ENCODE measurements at regions not wholly inside any gene's neighbourhood (a gene's known extent, or its start where the extent isn't known, plus 50 kb on each side); places are given as distances from the start of the nearest gene placed in this dataset.

DNA sequence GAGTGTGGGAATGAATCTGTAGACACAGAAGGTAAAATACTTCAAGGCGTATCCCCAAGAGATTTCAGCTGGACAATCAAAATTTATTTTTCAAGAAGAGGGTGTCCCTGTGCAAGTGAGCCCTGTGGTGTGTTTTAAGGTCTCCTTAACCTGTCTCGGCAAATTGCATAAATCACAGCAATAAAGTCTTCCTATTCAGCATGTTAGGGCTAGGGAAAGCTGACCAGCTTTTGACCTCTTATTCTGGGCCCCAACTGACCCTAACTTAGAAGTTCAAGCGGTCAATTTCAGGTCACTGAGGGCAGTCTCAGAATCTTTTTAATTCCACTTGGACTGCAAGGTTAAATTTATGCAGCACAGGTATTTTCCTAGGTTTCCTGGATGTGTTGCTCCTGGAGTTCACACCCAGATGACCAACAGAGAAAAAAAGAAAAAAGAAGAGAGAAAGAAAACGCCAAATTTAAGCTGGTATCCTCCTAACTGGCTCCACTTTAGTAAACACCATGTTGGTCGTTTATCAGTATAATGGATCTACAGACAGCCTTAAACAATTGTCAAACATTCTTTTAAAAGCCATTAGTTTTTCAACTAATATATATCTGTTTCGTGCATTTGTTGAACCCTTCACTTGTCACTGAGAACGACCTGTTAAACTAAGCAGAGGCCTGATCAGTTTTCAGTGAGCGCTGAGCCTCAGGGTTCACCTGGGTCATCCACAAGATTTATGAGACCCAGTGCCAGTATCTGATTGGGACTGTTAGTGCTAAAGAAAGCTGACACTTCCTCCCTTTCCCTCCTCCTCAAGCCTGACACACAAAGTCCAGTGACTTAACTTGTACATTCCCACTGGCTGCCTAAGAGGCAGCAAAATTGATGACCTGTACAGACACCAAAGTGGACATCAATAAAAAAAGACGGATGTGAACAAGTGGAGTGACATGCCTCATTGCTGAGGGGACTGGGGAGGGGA is 546.1 kb downstream of the NR2F1-AS1 start:
- Histone ChIP-seq H3K9me3 (no peaks in the 10 kb centered on the region), H3K27ac (no peak overlapping the region), H3K4me1 (no peaks in the 10 kb centered on the region), H3K36me3 (no peaks in the 10 kb centered on the region), H3K4me3 (no peak overlapping the region), H3K27me3 (no peaks in the 10 kb centered on the region)
- intact Hi-C loops (cut with DNase I), result no loop called here
- DNase-seq, result no peak
- WGBS, 4 donors, result 58 to 68% (median 65%) methylated on average over 9 of the region's 9 CpGs
- TF ChIP-seq, protein P1, sequence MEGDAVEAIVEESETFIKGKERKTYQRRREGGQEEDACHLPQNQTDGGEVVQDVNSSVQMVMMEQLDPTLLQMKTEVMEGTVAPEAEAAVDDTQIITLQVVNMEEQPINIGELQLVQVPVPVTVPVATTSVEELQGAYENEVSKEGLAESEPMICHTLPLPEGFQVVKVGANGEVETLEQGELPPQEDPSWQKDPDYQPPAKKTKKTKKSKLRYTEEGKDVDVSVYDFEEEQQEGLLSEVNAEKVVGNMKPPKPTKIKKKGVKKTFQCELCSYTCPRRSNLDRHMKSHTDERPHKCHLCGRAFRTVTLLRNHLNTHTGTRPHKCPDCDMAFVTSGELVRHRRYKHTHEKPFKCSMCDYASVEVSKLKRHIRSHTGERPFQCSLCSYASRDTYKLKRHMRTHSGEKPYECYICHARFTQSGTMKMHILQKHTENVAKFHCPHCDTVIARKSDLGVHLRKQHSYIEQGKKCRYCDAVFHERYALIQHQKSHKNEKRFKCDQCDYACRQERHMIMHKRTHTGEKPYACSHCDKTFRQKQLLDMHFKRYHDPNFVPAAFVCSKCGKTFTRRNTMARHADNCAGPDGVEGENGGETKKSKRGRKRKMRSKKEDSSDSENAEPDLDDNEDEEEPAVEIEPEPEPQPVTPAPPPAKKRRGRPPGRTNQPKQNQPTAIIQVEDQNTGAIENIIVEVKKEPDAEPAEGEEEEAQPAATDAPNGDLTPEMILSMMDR (IDR thresholded peaks at IDR 0.05), result no peak
- no peak for ATAC-seq

DNA sequence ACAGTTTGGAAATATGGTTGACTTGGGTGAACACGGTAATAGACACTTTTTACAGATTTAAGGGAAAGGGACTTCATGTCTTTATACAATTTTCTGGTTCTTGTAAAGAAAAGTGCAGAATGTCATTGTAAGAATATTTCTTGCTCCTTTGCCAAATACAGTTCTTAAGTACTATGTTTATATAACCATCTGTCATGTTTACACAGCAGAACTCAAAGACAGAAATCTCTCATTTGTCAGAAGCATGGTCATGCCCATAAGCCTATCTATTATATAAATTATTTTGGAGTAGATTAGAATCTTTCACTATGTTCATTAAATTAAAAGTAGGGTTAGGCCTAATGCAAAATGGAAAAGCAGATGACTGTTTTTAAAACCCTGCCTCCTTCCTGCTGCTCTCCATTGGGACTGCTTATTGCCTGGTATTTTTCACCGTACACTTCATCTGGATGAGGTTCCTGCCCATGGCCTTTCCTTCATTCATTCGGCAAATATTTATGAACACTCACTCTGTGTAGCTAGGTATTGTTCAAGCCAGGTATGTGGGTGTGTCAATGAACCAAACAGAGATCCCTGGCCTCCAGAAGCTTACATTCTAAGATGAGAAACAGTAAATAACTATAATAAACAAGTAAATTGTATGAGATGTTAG is 558.1 kb downstream of the NR2F1-AS1 start:
- no peak for DNase-seq
- H3K4me1 ChIP-seq, result no peaks in the 10 kb centered on the region
- intact Hi-C loops (cut with DNase I), result no loop called here
- H3K27ac ChIP-seq, result no peak overlapping the region
- TF ChIP-seq POLR2A (IDR thresholded peaks at IDR 0.05), result no peak
- TF ChIP-seq, protein P1 (IDR thresholded peaks at IDR 0.05), result no peak
- no peak overlapping the region for H3K4me3 ChIP-seq
- ATAC-seq, result no peak
- 60 to 66% (median 64%) methylated on average over 3 of the region's 3 CpGs for WGBS, 4 donors
- no peaks in the 10 kb centered on the region for H3K27me3 ChIP-seq
- no peaks in the 10 kb centered on the region for H3K9me3 ChIP-seq
- H3K36me3 ChIP-seq, result no peaks in the 10 kb centered on the region

DNA sequence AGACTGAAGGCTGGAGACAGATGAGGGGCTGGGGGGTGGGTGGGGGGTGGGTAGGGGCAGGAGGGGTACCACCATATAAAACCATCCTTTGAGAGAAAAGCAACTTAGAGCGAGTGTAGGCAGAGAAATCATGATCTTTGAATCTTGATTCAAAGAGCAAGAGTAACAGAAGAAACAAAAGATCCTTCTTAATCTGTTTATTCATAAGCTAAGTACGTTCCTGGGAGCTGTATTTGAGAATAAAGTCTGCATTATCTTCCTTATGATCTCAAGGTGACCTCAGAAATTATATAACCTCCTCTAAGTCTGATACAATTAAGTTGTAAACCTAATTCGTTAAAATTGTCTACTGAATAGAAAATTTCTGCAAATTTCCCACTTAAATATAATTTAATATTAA is 558.8 kb downstream of the NR2F1-AS1 start:
- Histone ChIP-seq H3K9me3 (no peaks in the 10 kb centered on the region), H3K36me3 (no peaks in the 10 kb centered on the region), H3K27me3 (no peaks in the 10 kb centered on the region), H3K4me1 (no peaks in the 10 kb centered on the region), H3K27ac (no peak overlapping the region), H3K4me3 (no peak overlapping the region)
- ATAC-seq (no peak), DNase-seq (no peak)
- 67 to 84% (median 79%) methylated on average over 3 of the region's 3 CpGs for WGBS, 4 donors
- intact Hi-C loops (cut with DNase I), result no loop called here
- no peak for TF ChIP-seq POLR2A (IDR thresholded peaks at IDR 0.05)
- TF ChIP-seq, protein P1 (IDR thresholded peaks at IDR 0.05), result no peak

DNA sequence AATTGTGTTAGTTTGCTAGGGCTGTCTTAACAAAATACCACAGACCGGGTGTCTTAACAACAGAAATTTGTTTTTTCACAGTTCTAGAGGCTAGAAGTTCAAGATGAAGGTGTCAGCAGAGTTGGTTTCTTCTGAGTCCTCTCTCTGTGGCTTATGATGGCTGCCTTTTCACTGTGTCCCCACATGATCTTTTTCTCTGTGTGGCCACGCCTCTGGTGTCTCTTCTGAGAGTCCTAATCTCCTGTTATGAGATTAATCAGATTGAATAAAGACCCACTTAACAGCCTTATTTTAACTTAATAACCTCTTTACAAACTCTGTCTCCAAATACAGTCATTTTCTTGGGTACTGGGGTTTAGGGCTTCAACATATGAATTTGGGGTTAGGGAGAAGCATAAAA is 561.1 kb downstream of the NR2F1-AS1 start:
- Histone ChIP-seq H3K4me3 (no peak overlapping the region), H3K36me3 (no peaks in the 10 kb centered on the region), H3K9me3 (no peaks in the 10 kb centered on the region), H3K27me3 (no peaks in the 10 kb centered on the region), H3K4me1 (no peaks in the 10 kb centered on the region), H3K27ac (no peak overlapping the region)
- intact Hi-C loops (cut with DNase I), result no loop called here
- WGBS, 4 donors, result 61 to 80% (median 75%) methylated on average over 2 of the region's 2 CpGs
- TF ChIP-seq, protein P1 (IDR thresholded peaks at IDR 0.05), result no peak
- no peak for TF ChIP-seq POLR2A (IDR thresholded peaks at IDR 0.05)
- DNase-seq, result no peak
- no peak for ATAC-seq

All from heart left ventricle (tissue), 16 donors.